NCI-H187 treated with DMSO at 0.1 percent for 48 hours (cell line): ENCODE measurements at regions not wholly inside any gene's neighbourhood (a gene's known extent, or its start where the extent isn't known, plus 50 kb on each side); places are given as distances from the start of the nearest gene placed in this dataset.

ENCODE experiments used
- DNase-seq: peaks from one replicate; lab custom pipeline; 2025; lab: John Stamatoyannopoulos, UW

DNA sequence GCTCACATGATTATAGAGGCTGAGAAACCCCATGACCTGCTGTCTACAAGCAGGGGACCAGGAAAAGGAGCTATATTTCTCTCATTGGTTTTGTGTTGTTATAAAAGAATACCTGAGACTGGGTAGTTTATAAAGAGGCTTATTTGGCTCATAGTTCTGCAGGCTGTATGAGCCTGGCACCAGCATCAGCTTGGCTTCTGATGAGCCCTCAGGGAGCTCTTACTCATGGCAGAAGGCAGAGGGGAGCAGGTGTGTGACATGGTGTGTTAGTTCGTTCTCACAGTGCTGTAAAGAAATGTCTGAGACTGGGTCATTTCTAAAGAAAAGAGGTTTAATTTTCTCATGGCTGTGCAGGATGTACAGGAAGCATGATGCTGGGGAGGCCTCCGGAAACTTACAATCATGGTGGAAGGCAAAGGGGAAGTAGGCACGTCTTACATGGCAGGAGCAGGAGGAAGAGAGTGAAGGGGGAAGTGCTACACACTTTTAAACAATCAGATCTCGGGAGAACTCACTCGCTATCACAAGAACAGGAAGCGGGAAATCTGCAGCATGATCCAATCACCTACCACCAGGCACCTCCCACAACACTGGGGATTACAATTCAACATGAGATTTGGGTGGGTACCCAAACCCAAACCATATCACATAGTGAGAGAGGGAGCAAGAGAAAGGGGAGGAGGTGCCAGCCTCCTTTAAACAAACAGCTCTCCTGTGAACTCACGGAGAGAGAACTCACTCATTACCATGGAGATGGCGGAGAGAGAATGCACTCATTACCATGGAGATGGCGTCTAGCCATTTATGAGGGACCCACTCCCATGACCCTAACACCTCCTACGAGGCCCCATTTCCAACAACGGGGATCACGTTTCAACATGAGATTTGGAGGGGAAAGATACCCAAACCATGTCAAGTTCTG, 133.4 kb downstream of the JCAD start:
- no peak for DNase-seq

- DNase-seq = no peak
Observed at GRCh38 chr10:29924436-29924835, 134.9 kb downstream of the JCAD start.

DNA sequence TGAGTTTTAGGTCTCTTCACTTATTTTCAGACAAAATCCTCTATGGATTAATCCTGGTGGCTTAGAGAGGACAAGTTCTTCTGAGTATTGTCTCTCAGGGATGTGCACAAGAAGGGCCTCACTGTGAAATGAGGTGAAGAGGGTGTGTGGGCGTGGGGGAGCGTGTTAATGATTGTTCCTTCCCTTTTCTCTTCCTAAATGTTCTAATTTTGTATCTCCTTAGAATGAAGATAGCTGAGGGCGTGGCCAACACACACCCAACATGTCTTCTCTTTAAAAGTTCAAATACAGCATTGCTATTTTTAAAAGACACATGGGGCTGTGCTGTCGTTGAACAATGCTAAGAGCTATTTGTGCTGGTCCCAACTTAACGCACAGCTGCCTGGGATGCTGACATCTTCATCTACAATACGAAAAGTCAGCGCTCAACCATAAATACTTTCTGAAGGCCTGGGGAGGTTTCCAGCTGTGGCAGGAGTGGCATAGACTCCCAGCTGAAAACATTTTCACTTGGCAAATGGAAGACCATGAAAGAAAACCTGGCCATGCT, 135.9 kb downstream of the JCAD start:
- no peak for DNase-seq

GRCh38 chr10:29922892-29923291, 136.5 kb downstream of the JCAD start:
- DNase-seq = no peak

DNA sequence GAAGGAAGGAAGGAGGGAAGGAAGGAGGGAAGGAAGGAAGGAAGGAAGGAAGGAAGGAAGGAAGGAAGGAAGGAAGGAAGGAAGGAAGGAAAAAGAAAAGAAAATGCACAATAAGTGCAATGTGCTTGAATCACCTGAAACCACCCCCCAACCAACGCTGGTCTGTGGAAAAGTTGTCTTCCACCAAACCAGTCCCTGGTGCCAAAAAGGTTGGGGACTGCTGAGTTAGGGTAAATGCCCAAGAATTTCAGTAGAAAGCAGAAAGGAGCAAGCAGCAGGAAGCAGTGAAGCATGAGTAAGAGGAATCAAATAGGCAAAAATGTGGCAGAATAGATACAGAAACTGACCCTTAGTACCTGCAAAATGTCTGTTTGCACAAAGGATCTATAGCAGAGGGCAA, 137.2 kb downstream of the JCAD start:
- DNase-seq = no peak

GRCh38 chr10:29921071-29921446, 138.3 kb downstream of the JCAD start:
- no peak for DNase-seq

DNA sequence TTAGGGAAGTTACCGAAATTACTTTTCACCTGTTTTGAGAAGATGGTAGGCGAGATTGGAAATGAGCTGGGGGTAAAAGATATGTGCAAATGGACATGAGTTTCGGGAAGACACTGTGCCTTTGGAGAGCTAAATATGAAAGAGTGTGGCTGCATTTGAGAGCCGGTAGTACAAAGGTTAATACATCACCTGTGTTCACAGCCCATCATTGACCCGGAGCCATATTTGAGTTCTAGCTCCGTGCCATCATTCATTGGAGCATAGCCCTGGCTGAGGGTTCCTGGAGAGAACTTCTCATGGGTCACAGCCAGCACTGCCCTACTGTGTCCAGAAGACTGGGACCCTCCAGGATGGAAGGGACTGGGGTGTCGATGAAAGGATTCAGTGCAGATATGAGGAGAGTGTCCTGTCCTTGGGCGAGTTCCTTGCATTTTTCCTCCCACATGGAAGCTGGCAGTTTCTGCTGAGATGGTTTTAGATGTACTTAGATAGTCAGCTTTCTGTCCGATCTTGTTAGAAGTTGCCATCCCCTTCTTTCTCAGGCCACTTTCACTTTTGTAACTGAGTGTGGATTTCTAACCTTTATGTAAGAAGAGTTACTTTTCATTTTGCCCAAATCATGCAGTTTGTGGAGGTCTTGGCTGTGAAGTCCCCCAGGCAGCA, 138.8 kb downstream of the JCAD start:
- no peak for DNase-seq

DNA sequence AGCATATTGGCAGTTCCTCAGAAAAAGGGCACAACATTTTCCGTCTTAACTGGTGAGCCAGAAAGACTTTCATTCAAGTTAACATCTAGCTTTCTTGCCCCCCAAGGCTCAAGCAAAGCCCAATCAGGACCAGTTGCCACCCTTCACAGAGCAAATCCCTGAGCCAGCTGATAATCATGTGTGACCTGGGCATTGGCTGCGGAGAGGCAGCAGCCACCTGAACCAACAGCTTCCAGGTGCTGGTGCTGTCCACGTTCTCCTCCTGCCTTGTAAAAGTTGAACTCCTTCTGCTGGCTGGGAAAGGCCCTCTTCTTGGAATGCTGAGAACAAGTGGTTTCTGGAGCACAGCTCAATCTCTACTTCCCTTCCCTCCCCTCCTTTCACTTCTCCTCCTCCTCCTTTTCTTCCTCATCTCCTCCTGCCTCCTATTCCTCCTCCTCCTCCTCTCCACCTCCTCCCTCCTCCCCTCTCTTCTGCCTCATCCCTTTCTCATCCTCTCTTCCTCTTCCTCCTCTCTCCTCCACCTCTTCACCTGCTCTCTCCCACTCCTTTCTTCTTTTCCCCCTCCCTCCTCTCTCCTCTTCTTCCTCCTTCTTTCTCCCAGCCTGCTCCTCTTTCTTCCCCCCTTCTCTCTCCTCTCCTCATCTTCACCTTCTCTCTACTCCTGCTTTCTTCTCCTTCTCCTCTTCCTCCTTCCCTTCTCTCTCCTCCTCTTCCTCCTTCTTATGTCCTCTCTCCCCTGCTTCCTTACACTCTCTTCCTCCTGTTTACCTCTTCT, 140.6 kb downstream of the JCAD start:
- DNase-seq = no peak

GRCh38 chr10:29917311-29917710, 142.1 kb downstream of the JCAD start:
- no peak for DNase-seq

- DNase-seq = no peak
Observed at GRCh38 chr10:29916669-29917068, 142.7 kb downstream of the JCAD start.

GRCh38 chr10:29914986-29915785, 144.2 kb downstream of the JCAD start:
- no peak for DNase-seq

DNA sequence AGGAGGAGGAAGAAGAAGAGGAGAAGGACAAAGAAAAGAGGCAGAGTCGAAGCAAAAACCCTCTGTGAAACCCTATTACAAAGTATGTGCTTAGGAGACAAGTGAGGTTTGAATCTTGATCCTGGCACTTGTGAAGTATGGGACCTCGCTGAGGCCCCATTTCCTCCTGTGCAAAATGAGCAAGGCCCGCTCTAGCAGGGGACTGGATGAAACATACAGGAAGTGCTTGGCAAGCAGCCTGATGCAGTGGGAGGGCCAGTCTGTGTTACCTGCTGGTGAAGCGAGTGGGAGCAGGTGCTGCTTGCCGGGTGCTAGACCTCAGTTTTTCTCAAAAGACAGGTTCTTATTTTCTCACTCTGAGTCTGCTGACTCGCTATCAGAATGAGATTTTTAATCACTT, 150.4 kb downstream of the JCAD start:
- no peak for DNase-seq

GRCh38 chr10:29900865-29901264, 158.5 kb downstream of the JCAD start:
- DNase-seq = no peak

GRCh38 chr10:29897999-29898716, 161.2 kb downstream of the JCAD start:
- DNase-seq = no peak

DNA sequence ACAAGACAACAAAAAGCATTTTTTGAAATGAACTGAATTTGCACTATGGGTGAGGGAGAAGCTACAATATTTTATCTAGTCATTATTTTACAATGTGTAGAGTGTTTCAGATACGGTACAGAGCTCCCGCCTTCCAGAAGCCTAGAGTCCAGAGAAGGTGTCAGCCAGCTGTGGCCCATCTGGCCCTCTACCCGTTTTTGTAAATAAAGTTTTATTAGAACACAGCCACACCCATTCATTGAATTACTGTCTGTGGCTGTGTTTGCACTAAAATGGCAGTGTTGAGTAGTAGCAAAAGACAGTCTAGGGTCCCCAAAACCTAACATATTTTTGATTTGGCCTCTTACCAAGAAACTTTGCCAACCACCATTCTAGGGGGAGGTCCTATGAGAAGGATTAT, 162.0 kb downstream of the JCAD start:
- no peak for DNase-seq

GRCh38 chr10:29896053-29896452, 163.3 kb downstream of the JCAD start:
- DNase-seq = no peak

DNA sequence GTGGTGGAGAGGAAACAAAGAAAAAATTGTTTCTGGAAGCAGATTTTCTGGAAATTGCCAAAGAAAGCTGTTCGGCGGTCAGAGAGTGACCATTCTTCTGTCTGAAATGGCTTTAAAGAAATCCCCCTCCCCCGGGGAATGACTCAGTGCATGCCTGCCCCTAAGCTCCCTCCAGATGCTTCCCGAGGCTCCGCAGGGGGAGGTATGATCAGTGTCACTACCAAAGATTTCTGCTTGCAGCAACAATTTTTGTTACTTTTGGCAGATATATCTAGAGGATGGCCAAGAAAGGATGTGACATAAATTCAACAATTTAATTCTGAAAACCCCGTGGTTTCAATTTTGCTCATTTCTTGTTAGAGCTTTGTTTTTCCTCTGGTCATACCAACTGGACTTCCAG, 163.9 kb downstream of the JCAD start:
- DNase-seq = no peak

DNA sequence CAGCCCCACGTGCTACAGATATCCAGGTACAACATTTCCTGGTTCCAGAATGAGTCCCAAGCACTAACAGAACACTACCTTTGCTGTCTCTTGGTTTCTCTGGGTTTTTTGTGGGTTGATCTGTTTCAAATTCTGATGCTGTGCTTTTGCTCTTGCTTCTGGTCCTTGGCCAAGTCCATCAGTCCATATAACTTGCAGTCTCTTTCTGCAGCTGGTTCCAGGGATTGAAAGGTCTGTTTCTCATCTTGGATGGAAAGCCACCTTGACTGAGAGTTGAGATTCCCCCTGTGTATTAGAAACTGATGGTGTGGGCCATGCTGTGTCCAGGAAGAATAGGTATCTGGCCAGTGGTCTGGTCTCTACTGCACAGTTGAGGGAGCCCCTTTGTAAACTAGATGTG, 171.1 kb downstream of the JCAD start:
- no peak for DNase-seq

DNA sequence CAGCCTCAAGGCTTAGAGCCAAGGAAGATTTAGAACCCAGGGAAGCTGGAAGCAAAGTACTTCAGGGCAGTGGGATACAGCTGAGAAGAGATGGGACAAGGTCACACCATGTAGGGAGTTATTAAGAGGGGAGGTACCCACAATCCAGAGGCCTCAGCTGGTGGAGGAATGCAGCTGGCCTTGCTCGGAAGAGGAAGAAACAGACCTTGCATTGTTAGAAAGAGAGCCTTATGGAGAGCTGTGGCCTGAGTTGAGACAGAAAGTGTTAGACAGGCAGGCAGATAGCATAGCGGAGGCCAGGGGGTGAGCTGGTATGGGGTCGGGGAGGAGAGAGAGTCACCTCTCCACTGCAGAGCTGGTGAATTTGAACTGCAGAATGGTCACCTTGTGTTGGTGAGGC, 173.1 kb downstream of the JCAD start:
- no peak for DNase-seq

GRCh38 chr10:29883231-29883630, 176.2 kb downstream of the JCAD start:
- no peak for DNase-seq

DNA sequence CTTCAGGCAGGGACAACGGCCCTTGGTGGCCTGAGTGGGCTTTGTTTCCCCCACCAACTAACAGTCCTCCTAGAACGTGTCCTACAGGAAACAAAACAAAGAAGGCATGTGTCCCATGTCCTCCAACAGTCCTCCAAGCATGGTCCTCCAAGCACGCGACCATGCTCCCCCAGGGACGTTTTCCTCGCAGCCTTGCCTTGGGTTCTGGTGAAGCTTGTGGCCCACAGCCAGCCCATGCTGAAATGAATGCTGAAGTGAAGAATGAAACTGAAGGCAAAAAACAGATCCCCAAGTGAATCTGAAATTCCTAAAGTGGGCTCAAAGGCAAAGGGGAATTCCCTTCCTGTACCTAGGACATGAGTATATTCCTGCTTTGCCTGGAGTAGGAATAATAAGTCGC, 176.6 kb downstream of the JCAD start:
- no peak for DNase-seq
